IMR-90 (cell line): ENCODE measurements at regions not wholly inside any gene's neighbourhood (a gene's known extent, or its start where the extent isn't known, plus 50 kb on each side); places are given as distances from the start of the nearest gene placed in this dataset.

Experiments used
- ATAC-seq: fragments of 200-7000 bp; cut with Tn5 transposase; 2 replicates; pipeline ENCODE4 v1.9.1; 2020; ENCODE audit warnings: low read depth, mild to moderate bottlenecking, moderate library complexity
- BruUV-seq: library from RNA; stranded (reverse); fragments of 400-500 nt; replicated peaks from 2 replicates; lab custom pipeline; 2021; lab: Mats Ljungman, UMichigan
- CTCF ChIA-PET: fragments of 300-600 bp; formaldehyde crosslinking; extraction: SDS; loops from one replicate; lab custom pipeline; 2021; ENCODE audit warnings: antibody characterized with exemption; lab: Yijun Ruan, JAX
- POLR2A ChIA-PET: fragments of 300-600 bp; sonication (Branson Sonifier 250); formaldehyde crosslinking; loops from one replicate; lab custom pipeline; 2022; ENCODE audit warnings: antibody characterized with exemption; ENCODE audit not compliant: unreplicated experiment; lab: Charles Lee
- DNase-seq: peaks from one replicate; pipeline ENCODE4 v3.0.0; 2013
- H2AFZ ChIP-seq: replicated peaks from 2 replicates; pipeline ENCODE3; 2013; ENCODE audit warnings: low read length, mild to moderate bottlenecking; ENCODE audit not compliant: poor library complexity
- H2AK5ac ChIP-seq: 2 replicates; pipeline ENCODE4 v1.6.1; 2013; ENCODE audit warnings: low read depth, low read length, inconsistent platforms
- H2AK9ac ChIP-seq: replicated peaks from 2 replicates; pipeline ENCODE3; 2013; ENCODE audit warnings: mild to moderate bottlenecking, low read depth, low read length, moderate library complexity; ENCODE audit not compliant: poor library complexity
- H2BK120ac ChIP-seq: 2 replicates; pipeline ENCODE4 v1.6.1; 2013; ENCODE audit warnings: low read depth, low read length, inconsistent platforms
- H2BK15ac ChIP-seq: 3 replicates; pipeline ENCODE4 v1.6.1; 2013; ENCODE audit warnings: low read depth, low read length, inconsistent platforms
- H2BK20ac ChIP-seq: 2 replicates; pipeline ENCODE4 v1.6.1; 2013; ENCODE audit warnings: low read depth, mild to moderate bottlenecking, inconsistent platforms, low read length, moderate library complexity
- H2BK5ac ChIP-seq: 2 replicates; pipeline ENCODE4 v1.6.1; 2013; ENCODE audit warnings: mild to moderate bottlenecking, low read depth, low read length, inconsistent platforms; ENCODE audit not compliant: poor library complexity, severe bottlenecking
- H3K14ac ChIP-seq: replicated peaks from 2 replicates; pipeline ENCODE4 v1.6.1; 2013; ENCODE audit warnings: low read depth, low read length, inconsistent platforms
- H3K18ac ChIP-seq: 2 replicates; pipeline ENCODE4 v1.6.1; 2013; ENCODE audit warnings: low read depth, low read length, control low read depth
- H3K23ac ChIP-seq: 2 replicates; pipeline ENCODE4 v1.6.1; 2013; ENCODE audit warnings: low read depth, low read length, inconsistent platforms
- H3K27ac ChIP-seq: 2 replicates; pipeline ENCODE4 v1.5.1; 2013; ENCODE audit warnings: mild to moderate bottlenecking, control low read depth, low read length; ENCODE audit not compliant: insufficient read depth
- H3K27me3 ChIP-seq: 2 replicates; pipeline ENCODE4 v1.6.1; 2013; ENCODE audit warnings: low read length; ENCODE audit not compliant: control insufficient read depth, insufficient read depth
- H3K36me3 ChIP-seq: 2 replicates; pipeline ENCODE4 v1.6.1; 2013; ENCODE audit warnings: low read length, mixed read lengths; ENCODE audit not compliant: control insufficient read depth, insufficient read depth
- H3K4ac ChIP-seq: 2 replicates; pipeline ENCODE4 v1.6.1; 2013; ENCODE audit warnings: low read depth, low read length, inconsistent platforms
- H3K4me1 ChIP-seq: 2 replicates; pipeline ENCODE4 v1.6.1; 2013; ENCODE audit warnings: low read length, mixed read lengths; ENCODE audit not compliant: control insufficient read depth, insufficient read depth
- H3K4me2 ChIP-seq: 2 replicates; pipeline ENCODE4 v1.6.1; 2013; ENCODE audit warnings: low read depth, mild to moderate bottlenecking, control low read depth, low read length, moderate library complexity
- H3K4me3 ChIP-seq: 2 replicates; pipeline ENCODE4 v1.5.1; 2013; ENCODE audit warnings: low read depth, mild to moderate bottlenecking, control low read depth, low read length, moderate library complexity; ENCODE audit not compliant: insufficient read depth
- H3K56ac ChIP-seq: 2 replicates; pipeline ENCODE4 v1.6.1; 2013; ENCODE audit warnings: low read length, inconsistent platforms; ENCODE audit not compliant: insufficient read depth; ENCODE audit errors: extremely low read depth
- H3K79me1 ChIP-seq, 2 experiments: 2 replicates each; pipeline ENCODE4 v1.6.1; 2013; ENCODE audit warnings: low read length in 2 of 2, inconsistent platforms in 1 of 2, low read depth in 1 of 2
- H3K9ac ChIP-seq: 2 replicates; pipeline ENCODE4 v1.6.1; 2013; ENCODE audit warnings: low read depth, low read length, control low read depth
- H3K9me1 ChIP-seq: 2 replicates; pipeline ENCODE4 v1.6.1; 2013; ENCODE audit warnings: low read length, inconsistent platforms; ENCODE audit not compliant: insufficient read depth
- H3K9me3 ChIP-seq: 2 replicates; pipeline ENCODE4 v1.6.1; 2013; ENCODE audit warnings: low read length; ENCODE audit not compliant: control insufficient read depth, insufficient read depth
- H4K20me1 ChIP-seq: 2 replicates; pipeline ENCODE4 v1.6.1; 2013; ENCODE audit warnings: low read length, inconsistent platforms; ENCODE audit not compliant: insufficient read depth
- H4K5ac ChIP-seq: 2 replicates; pipeline ENCODE4 v1.6.1; 2013; ENCODE audit warnings: mild to moderate bottlenecking, low read depth, low read length, control low read depth
- H4K8ac ChIP-seq, 2 experiments: 2 replicates each; pipeline ENCODE4 v1.6.1; 2013; ENCODE audit warnings: low read depth in 2 of 2, low read length in 2 of 2, control low read depth in 1 of 2, inconsistent platforms in 1 of 2
- H4K91ac ChIP-seq: 2 replicates; pipeline ENCODE4 v1.6.1; 2013; ENCODE audit warnings: low read depth, low read length, inconsistent platforms; ENCODE audit not compliant: insufficient read depth
- BHLHE40 ChIP-seq: fragments of 150-350 bp; IDR thresholded peaks from 2 replicates; pipeline ENCODE4 v1.6.1; 2016; ENCODE audit warnings: mild to moderate bottlenecking, low read depth, low read length
- CEBPB ChIP-seq: IDR thresholded peaks from 2 replicates; pipeline ENCODE4 v1.6.1; 2012; ENCODE audit warnings: low read depth, low read length, improper control_type of control experiment
- CHD1 ChIP-seq: IDR thresholded peaks from 2 replicates; pipeline ENCODE4 v1.6.1; 2012; ENCODE audit warnings: low read depth, low read length, improper control_type of control experiment
- FOS ChIP-seq: fragments of 150-350 bp; IDR thresholded peaks from 2 replicates; pipeline ENCODE4 v1.6.1; 2016; ENCODE audit warnings: low read depth, low read length
- MAFK ChIP-seq: IDR thresholded peaks from 2 replicates; pipeline ENCODE4 v1.6.1; 2012; ENCODE audit warnings: low read depth, low read length, improper control_type of control experiment
- MAZ ChIP-seq: IDR thresholded peaks from 2 replicates; pipeline ENCODE4 v1.6.1; 2012; ENCODE audit warnings: low read depth, mild to moderate bottlenecking, low read length, improper control_type of control experiment, moderate library complexity, borderline replicate concordance
- MXI1 ChIP-seq: IDR thresholded peaks from 2 replicates; pipeline ENCODE4 v1.6.1; 2012; ENCODE audit warnings: low read depth, mild to moderate bottlenecking, low read length, moderate library complexity, borderline replicate concordance
- NFE2L2 ChIP-seq: fragments of 150-350 bp; IDR thresholded peaks from 2 replicates; pipeline ENCODE4 v1.6.1; 2016; ENCODE audit warnings: low read depth, mild to moderate bottlenecking, low read length
- POLR2A ChIP-seq: IDR thresholded peaks from 2 replicates; pipeline ENCODE4 v1.6.1; 2012; ENCODE audit warnings: mild to moderate bottlenecking, low read depth, low read length
- RAD21 ChIP-seq: IDR thresholded peaks from 2 replicates; pipeline ENCODE4 v1.6.1; 2012; ENCODE audit warnings: low read length, improper control_type of control experiment
- RCOR1 ChIP-seq: IDR thresholded peaks from 2 replicates; pipeline ENCODE4 v1.6.1; 2012; ENCODE audit warnings: mild to moderate bottlenecking, low read length, improper control_type of control experiment; ENCODE audit not compliant: insufficient replicate concordance
- RFX5 ChIP-seq: IDR thresholded peaks from 2 replicates; pipeline ENCODE4 v1.8.0; 2012; ENCODE audit warnings: low read depth, mild to moderate bottlenecking, low read length, moderate library complexity
- SMC3 ChIP-seq: fragments of 150-350 bp; IDR thresholded peaks from 2 replicates; pipeline ENCODE4 v1.6.1; 2016; ENCODE audit warnings: low read depth, mild to moderate bottlenecking, antibody characterized with exemption, low read length, moderate library complexity
- WGBS, 2 experiments: methylation state at CpG; one replicate each; pipeline versions ENCODE4 v1.1.5 to v1.1.7; 2013; ENCODE audit warnings: missing lambda C conversion rate in 2 of 2; ENCODE audit not compliant: insufficient read length in 1 of 2; ENCODE audit errors: extremely low coverage in 2 of 2; 5-methylcytosine and 5-hydroxymethylcytosine counted together
- dilution Hi-C: fragments of 300-500 bp; cut with HindIII; formaldehyde crosslinking; loops from one replicate; pipeline ENCODE4 v1.14.3; 2018; ENCODE audit warnings: low sequenced_read_pairs; ENCODE audit not compliant: unreplicated experiment
- in situ Hi-C: fragments of 300-500 bp; cut with MboI; formaldehyde crosslinking; loops from 3 replicates; pipeline ENCODE4 v1.14.3; 2019; ENCODE audit warnings: low sequenced_read_pairs, inconsistent platforms, mixed read lengths
- intact Hi-C: fragments of 100-400 bp; cut with micrococcal nuclease; formaldehyde crosslinking; loops from 2 replicates; pipeline ENCODE4 v1.10.0; 2022
- TF ChIP-seq, protein P1 (sequence below): fragments of 150-350 bp; IDR thresholded peaks from 2 replicates; pipeline ENCODE4 v1.6.1; 2016; ENCODE audit warnings: low read depth, mild to moderate bottlenecking, low read length, moderate library complexity, borderline replicate concordance

DNA sequence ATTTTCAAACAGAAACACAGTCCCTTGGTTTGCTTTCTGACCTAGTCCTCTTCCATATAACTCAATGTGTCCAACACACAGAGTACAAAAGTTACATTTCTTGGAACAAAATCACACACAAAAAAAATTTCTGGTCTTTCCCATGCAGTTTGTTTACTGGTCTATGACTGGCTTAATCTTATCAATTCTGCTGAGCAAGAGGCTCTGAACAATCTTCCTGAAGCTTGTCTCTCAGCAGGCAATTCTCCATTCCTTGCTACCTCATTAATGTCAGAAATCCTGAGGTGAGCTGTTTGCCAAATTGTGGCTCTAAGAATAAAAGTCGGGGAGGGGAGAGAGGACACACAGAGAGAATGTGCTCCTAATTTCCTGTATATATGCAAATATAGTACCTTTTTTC is 423.6 kb downstream of the HLX start:
- H4K8ac ChIP-seq = no peak overlapping the region
- H3K14ac ChIP-seq = no peak overlapping the region
- no peak overlapping the region for H3K4me3 ChIP-seq
- H3K27ac ChIP-seq = no peak overlapping the region
- no peak for DNase-seq
- no peaks in the 10 kb centered on the region for H3K79me1 ChIP-seq
- no TSS peak for BruUV-seq
- H3K9ac ChIP-seq = no peak overlapping the region
- ChIA-PET CTCF (interaction anchor here (1.1 kb wide), 1 partner anchor 9 kb away, joined by 3 read pairs; no protein-coding TSS in a partner anchor), POLR2A (no interaction called here)
- H4K20me1 ChIP-seq = no peaks in the 10 kb centered on the region
- no peak overlapping the region for H2AFZ ChIP-seq
- intact Hi-C loops = no loop called here
- H4K91ac ChIP-seq = no peak overlapping the region
- H2BK120ac ChIP-seq = no peak overlapping the region
- H4K5ac ChIP-seq = no peak overlapping the region
- peaks cover 3% of the 10 kb centered on the region; the same call in 1 of the 2 replicates for H3K4me1 ChIP-seq
- no peaks in the 10 kb centered on the region for H3K9me3 ChIP-seq
- no peak overlapping the region for H3K23ac ChIP-seq
- H2BK15ac ChIP-seq = no peak overlapping the region
- dilution Hi-C loops = no loop called here
- H2BK20ac ChIP-seq = no peak overlapping the region
- H2AK5ac ChIP-seq = no peak overlapping the region
- no peak overlapping the region for H3K4me2 ChIP-seq
- no peaks in the 10 kb centered on the region for H3K9me1 ChIP-seq
- H2BK5ac ChIP-seq = no peak overlapping the region
- no peak for TF ChIP-seq RFX5
- TF ChIP-seq BHLHE40 = no peak
- TF ChIP-seq MAZ = no peak
- TF ChIP-seq CHD1 = no peak
- TF ChIP-seq MXI1 = no peak
- TF ChIP-seq, protein P1, sequence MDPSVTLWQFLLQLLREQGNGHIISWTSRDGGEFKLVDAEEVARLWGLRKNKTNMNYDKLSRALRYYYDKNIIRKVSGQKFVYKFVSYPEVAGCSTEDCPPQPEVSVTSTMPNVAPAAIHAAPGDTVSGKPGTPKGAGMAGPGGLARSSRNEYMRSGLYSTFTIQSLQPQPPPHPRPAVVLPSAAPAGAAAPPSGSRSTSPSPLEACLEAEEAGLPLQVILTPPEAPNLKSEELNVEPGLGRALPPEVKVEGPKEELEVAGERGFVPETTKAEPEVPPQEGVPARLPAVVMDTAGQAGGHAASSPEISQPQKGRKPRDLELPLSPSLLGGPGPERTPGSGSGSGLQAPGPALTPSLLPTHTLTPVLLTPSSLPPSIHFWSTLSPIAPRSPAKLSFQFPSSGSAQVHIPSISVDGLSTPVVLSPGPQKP = no peak
- TF ChIP-seq NFE2L2 = no peak
- TF ChIP-seq RAD21 = no peak
- no peak for TF ChIP-seq SMC3
- TF ChIP-seq MAFK = no peak
- TF ChIP-seq FOS = no peak
- TF ChIP-seq RCOR1 = no peak
- no peak for TF ChIP-seq POLR2A
- TF ChIP-seq CEBPB = no peak
- no peak overlapping the region for H2AK9ac ChIP-seq
- no peak overlapping the region for H3K56ac ChIP-seq
- no peaks in the 10 kb centered on the region for H3K27me3 ChIP-seq
- in situ Hi-C loops = no loop called here
- H3K4ac ChIP-seq = no peak overlapping the region
- no peak for ATAC-seq
- WGBS, 2 experiments = no CpG with 5 or more reads among the region's 1 CpG
- no peak overlapping the region for H3K18ac ChIP-seq
- no peaks in the 10 kb centered on the region for H3K36me3 ChIP-seq
